ENCODE measurements at regions not wholly inside any gene's neighbourhood (a gene's known extent, or its start where the extent isn't known, plus 50 kb on each side); places are given as distances from the start of the nearest gene placed in this dataset.
A peak's percentile ranks its signal among the peaks of the same experiment; 100 is the strongest.

DNA sequence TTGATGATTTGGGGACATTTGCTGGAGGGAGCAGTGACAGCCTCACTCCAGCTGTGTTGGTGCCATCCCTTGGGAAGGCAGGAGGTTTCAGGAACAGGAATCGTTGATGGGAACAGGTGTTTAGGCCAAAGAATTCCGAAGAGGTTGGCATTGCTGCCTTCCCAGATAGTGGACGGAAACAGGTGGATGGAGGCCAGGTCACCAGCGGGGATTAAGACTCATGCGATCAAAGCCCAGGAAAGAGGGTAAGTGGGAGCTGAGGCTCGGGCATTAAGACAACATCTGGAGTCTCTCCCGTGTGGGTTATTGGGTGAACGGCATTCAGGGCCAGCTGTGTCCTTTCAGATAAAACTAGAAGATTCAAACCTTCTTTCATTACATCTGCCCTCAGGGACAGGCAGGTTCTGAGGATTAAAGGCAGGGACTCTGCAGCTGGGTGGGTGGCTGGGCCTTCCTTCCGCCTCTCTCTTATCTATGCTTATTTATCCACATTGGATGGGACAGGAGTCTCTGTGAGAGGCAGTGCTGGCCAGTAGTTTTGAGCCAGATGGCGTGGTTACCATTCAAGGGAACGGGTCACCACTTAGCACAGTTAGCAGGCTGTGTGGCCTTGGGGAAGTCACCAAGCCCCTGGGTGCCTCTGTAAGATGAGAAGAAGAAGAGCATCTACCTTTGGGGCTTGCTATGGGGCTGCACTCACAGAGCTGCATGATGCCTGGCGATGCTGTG, 67.6 kb downstream of the INSIG1 start:
- TF ChIP-seq CTCF (IDR thresholded peaks at IDR 0.05; ENCODE audit: low read depth, low read length) = no peak
- H3K4me3 ChIP-seq (ENCODE audit: low read depth, low read length) = no peak overlapping the region

- no peak overlapping the region for H3K4me3 ChIP-seq (ENCODE audit: low read depth, low read length)
- no peak for TF ChIP-seq CTCF (IDR thresholded peaks at IDR 0.05; ENCODE audit: low read depth, low read length)
Observed at GRCh38 chr7:155368894-155369600, 71.4 kb downstream of the INSIG1 start.

DNA sequence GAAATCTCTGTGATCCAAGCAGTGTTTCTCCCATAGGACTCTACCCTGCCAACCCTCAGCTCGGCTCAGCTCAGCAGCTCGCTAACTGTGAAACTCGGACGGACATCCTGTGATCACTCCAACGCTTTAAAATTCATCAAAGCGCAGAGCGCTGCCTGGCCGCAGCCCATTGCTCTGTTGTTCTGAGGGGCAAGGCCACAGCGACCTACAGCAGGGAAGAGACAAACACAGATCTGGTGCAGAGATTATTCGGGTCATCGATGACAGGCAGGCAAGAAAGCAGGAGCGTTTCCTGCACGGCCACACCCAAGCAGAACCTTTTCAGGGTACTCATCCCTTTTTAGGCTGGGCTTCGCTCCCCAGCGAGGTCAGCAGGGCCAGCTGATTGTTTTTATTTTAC, 72.1 kb downstream of the INSIG1 start:
- TF ChIP-seq CTCF (IDR thresholded peaks at IDR 0.05; ENCODE audit: low read depth, low read length) = no peak

DNA sequence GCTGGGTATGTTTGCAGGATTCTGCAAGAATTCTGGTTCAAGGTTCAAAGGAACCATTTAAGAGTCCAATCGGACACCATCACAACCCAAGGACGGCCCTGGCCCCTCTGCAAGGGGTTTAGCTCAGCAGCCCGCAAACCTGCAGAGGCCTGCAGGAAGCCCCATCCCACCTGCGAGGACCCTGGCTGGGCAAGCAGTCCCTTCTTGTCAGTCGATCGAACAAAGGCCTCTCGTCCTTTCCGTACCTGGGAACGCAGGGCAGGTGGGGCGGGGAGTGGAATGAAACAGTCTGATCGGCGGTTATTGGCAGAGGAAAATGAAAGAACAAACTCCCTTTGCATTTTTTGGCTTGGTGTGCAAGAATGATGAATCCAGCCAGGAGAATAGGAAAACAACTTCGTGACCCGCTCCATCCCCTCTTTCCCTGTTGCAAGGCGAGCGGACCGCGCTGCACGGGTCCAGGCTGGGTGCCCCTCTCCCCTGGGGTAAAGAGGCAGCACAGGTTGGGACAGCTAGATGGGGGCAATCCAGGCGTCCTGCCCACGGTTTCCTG, 73.7 kb downstream of the INSIG1 start:
- no peak for TF ChIP-seq CTCF (IDR thresholded peaks at IDR 0.05; ENCODE audit: low read depth, low read length)
- H3K4me3 ChIP-seq (ENCODE audit: low read depth, low read length) = no peak overlapping the region

More for the DNA sequence above, 72.1 kb downstream of the INSIG1 start:
- H3K4me3 ChIP-seq (ENCODE audit: low read depth, low read length) = no peak overlapping the region

DNA sequence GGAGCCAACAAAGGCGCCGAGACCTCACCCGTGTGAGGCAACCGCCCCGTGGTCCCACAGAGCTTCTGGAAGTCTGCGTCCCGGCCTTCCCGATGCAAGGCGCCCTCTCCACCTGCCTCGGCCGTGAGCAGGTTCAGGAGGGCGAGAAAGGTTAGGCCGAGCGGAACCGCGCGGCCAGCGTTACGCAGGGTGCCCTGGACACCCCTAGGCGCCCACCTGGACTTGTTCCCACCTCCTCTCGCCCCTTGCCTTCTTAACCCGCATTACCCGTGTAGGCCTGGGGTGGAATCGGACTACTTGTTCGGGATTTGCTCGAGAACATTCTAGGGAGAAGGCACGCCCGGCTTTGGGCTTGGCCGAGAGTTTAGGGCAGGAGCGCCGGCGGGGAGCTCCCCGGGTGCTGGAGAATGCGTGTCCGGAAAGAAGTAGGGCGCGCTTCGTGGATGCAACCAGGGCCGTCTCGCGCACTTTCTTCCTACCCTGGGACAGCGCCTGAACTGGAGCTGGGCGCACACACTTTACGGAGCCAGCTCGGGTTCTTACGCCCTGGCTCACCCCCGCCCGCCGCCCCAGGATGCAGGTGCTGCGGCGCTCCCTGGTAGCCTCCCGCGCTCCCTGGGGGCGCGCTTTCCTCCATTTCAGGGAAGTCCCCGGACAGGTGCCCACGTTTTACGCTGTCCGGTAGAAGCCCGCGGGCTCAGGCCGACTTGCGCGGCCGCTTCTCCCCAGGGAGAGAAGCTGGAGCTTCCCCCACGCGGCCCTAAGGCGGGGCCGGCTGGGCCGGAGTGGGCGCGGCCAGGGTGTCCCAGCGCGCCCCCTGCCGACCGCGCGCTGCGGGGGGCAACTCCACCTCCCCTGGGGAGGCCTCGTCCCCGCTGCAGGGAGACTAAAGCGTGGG, 74.5 kb downstream of the INSIG1 start:
- H3K4me3 ChIP-seq (ENCODE audit: low read depth, low read length) = no peak overlapping the region
- peak; percentile 9; the same call in 1 of the 2 replicates for TF ChIP-seq CTCF (IDR thresholded peaks at IDR 0.05; ENCODE audit: low read depth, low read length)

DNA sequence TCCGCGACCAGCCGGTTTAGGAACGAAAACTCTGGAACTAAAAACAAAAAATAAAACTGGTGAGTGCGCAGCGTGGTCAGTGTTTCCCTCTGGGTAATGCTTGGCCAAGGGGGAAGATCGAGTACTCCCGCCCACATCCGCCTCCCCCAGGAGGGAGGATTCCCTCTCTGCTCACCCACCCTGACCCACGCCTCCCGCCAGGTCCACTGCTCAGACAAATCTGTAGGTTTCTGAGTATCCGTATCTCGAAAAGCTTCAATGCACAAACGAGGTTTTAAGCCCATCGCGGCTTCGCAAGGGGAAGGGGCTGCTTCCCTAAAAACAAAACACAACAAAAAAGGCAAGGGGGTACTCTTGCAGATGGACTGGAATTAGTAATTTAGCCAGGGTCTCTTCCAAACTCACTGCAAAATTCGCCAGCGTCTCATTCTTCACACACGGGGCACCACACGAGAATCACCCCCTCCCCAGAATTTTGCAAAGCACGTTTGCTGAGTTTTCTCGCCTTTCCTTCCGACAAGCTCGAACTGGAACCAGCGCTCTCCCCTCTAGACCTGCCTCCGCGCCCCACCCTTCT, 75.2 kb downstream of the INSIG1 start:
- TF ChIP-seq CTCF (IDR thresholded peaks at IDR 0.05; ENCODE audit: low read depth, low read length) = no peak; the same call in 1 of the 2 replicates
- no peak overlapping the region; the same call in 1 of the 2 replicates for H3K4me3 ChIP-seq (ENCODE audit: low read depth, low read length)

Data from WI38 (cell line).